EH (cell line): ENCODE measurements at regions not wholly inside any gene's neighbourhood (a gene's known extent, or its start where the extent isn't known, plus 50 kb on each side); places are given as distances from the start of the nearest gene placed in this dataset.

ENCODE experiments used
- DNase-seq: peaks from one replicate; pipeline ENCODE4 v3.0.0-alpha.2; 2015; ENCODE audit warnings: low read depth

DNA sequence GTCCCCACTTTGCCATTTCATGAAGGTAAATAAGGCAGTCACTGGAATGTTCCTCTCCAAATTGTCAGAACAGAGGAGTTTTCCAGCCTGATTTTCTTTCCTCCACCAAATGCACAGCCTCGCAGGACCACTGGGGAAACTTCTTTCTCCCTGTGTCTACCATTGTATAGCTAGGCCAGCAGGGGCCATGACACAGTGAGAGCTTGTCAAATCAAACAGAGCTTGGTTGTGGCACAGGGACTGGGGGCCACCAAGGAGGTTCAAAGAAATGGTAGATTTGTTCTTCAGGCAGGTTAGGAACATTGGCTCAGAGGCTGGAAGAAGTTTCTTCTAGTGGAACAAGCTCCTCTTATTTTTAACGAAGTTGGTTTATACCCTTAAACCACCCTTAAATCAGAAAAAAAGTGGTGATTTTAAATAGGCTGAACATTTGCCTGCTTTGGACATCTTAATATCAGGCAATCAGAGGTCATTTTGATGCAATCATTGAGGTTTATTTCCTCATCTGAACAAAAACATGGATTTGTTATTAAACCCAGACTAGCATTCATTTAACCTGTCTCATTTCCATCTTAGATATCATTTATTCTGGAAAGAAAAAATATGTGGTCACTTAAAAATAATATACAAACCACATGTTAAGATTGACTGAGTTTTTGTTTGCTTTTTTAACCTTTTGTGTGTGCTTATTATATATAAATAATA is 105.6 kb downstream of the GTPBP8 start:
- peak; percentile 55 for DNase-seq

DNA sequence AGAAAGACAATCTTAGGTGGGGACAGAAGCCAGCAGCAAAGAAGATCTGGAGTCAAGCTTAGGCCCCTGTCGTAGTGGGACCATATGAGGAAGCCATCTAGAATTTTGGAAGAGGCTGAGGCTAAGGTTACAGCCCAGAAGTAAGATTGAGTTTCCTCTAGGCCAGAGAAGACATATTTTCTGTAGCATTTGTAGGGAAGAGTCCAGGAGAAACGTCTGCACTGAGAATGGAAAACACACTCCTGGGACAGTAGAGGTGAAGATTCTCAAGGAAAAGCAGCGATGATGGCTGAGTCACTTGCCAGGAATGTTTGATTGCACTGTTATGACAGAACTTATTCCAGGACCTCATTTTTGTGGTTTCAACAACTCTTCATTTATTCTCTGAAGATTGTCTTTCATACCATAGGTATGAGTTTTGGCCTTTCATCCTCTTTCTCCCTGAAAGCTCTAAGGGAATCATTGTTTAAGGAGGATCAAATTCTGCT is 107.2 kb downstream of the GTPBP8 start:
- DNase-seq = peak; percentile 93

DNA sequence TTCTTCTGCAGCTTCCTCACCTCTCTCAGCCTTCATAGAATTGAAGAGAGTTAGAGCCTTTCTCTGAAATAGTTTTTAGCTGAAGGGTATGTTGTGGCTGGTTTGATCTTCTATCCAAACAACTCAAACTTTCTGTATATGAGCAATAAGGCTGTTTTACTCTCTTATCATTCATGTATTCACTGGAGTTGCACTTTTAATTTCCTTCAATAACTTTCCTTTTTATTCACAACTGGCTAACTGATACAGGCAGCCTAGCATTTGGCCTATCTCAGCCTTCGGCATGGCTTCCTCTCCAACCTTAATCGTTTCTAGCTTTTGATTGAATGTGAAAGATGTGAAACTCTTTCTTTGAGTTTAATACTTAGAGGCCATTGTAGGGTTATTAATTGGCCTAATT is 109.3 kb downstream of the GTPBP8 start:
- no peak for DNase-seq

DNA sequence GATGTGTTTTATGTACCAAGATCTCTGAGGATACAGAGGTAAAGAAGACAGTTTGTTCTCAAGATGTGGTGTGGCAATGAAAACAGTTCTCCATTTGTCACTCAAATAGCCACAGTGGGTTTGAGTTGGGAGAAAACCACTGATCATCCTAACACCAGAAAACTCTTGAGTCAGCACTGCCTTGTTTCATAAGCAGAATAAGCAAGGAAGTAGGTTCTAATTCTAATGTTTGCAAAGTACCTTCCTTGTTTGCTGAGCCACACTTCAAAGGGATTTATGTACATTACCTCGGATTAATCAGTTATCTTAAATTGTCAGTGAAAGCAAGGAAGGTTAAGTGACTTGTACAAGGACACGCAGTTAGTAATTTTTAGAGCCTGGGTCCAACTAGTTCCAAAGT is 107.8 kb upstream of the BOC start:
- DNase-seq = no peak

DNA sequence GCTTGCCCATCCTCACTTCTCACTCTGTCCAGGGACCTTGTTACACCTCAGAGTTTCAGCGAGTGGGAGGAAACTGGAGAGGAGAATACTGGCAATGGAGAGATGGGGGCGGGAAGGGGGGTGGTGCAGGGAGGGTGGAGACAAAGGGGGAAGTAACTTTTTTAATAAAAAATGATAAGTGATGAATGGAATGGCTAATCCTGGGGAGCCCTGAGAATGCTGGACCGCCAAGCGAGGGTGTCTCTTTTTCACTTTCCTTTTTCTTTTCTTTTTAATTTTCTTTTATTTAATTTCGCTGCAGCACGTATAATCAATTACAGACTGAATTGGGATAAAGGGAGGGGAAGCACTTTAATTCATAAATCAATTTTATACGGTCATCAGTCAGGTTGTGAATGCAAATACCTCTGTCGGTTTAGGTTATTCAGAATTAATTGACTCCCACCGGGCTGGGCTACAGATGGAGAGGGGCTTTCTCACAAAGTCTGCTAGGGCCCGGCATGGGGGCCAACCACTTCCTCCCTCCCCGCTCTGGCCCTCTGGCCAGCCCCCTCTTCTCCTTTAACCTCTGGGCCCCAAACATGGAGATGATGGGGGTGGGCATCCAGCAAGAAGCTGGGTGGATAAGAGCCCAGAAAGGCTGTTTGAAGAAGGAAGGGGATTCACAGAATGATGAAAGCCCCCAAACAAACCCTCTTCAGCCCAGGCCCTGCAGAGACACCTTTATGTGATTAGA is 106.8 kb upstream of the BOC start:
- no peak for DNase-seq

DNA sequence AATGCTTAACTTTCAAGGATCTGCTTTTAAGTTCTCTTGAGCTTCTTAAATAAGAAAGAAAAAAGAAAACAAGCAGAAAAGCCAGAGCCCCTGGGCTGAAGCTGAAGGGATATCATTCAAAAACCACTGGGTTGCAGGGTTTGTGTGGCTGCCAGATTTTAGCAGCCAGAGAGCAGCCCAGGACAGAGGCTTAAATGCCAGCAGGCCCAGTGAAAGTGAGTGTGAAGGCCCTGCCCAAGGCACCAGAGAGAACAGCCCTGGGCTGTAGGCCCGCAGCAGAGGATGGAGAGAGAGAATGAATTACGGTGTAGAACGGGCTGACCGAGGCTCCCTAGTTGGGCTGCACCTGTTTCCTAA is 106.3 kb upstream of the BOC start:
- DNase-seq = no peak

DNA sequence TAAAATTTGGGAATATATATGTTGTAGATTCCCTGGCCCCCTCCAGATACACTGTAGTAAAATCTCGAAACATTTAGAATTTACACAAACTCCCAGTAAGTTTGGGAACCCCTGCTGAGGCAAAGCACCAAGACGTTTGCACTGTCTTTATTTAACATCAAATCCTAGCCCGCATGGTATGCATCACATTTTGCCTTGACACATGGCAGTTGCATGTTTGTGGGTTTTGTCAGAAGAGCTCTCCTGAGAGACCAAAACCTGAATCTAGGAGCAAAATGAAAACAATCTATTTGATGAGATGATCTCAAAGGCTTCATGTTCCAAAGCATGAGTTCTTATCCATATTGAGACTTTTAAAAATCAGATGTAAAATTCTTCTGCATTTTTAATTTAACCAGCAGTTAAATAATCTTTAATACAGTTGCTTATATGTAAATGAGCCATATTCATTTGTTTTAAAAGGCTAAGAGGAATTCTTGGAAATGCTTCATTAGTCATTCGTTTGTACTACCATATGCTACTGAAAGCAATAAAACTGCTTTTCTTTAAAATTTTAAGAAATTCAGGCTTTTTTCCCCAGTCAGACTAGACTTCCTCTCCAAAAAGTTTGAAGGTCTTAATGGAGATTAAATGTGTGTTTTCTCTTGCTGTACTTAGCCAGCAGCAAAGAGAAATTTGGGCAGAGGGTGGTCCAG is 105.2 kb upstream of the BOC start:
- DNase-seq = peak; percentile 38

DNA sequence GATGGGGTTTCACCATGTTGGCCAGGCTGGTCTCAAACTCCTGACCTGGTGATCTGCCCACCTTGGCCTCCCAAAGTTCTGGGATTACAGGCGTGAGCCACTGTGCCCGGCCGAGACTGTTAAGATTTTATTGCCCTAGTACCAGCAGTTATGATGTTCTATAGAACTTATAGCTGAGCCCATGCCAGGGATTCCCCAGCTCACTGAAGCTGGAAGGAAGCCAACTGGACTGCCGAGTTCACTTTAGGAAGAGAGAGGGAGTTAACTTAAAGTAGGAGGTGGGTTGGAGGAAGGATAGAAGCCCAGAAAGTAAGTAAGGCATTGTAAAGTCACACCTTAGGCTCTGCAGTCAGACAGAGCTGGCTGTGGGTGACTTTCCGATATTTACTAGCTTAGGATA is 101.1 kb upstream of the BOC start:
- DNase-seq = peak; percentile 12

DNA sequence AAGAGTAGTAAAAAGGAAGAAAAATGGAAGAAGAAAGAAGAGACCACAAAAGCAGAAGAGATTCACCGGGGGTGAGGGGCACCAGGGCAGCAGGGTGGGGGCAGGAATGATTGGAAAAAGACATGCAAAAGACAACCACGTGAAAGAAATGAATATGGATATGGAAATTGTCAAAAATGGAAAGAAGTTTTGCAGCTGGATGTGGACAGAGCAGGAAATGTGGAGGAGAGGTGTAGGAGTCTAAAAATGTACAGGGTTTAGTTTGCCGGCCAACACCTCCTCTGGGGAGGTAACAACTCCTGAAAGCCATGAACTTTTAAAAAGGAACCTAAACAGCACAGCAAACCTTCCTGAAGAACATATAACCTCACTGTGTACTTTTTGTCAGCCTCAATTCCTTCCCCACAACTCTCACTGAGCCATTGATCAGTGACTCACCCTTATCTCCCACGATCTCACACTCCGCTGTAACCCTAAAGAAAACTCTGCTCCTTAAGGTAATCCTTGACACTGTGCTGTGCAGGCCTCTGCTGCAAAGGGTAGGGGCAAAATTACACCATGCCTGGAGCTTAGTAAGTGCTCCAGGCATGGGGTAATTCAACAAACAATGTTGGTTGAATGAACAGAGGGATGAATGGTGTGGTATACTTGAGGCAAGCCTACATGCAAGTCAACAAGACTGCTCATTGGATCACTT is 100.2 kb upstream of the BOC start:
- no peak for DNase-seq

DNA sequence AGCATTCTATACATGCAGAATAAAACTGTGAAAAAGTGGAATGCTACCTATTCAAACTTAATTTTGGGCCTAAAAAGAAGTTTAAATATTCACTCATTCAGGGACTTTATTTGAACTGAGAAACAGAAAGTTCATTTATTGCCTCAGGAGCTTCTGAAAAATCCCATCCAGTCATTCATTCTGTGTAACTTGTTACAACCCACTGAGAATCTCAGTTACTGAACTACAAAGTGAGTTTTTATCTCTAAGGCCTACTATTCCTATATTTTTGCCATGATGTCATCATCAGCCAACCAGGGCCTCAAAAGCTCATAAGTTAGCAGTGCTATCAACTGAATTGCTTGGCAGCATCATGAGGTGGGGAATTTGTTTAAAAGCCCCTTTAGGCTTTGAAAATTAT is 98.0 kb upstream of the BOC start:
- no peak for DNase-seq

DNA sequence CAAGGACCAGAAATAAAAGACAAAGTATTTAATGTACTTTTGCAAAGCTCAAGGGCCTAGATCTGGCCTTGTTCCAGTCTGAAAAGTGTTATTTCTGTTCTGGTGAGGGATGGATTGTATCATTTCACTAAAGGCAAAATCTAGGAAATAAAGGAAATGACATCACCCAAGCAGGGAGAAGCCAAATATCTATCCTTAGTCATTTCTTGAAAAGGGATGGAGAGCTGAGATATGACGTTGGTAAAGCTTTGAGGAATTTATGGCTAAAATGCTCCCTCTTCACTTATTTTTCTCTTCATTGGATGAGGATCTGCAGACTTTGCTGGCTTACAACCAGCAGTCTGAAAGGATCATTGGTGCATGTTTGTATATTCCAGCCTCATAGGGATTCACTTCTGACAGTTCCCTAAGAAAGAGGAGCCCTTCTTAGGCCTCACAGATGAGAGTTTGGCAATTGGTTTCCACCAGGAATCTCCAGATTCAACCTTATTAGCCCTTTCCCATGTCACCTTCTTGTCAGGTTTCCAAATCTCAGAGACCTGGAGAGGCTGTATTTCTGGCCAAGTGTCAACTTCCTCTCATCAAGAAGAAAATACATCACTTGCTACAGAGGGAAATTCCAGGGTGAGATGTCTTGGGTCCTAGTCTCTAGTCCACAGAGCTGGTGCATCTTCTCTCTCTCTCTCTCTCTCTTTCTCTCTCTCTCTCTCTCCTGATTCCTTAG is 93.7 kb upstream of the BOC start:
- peak; percentile 87 for DNase-seq

DNA sequence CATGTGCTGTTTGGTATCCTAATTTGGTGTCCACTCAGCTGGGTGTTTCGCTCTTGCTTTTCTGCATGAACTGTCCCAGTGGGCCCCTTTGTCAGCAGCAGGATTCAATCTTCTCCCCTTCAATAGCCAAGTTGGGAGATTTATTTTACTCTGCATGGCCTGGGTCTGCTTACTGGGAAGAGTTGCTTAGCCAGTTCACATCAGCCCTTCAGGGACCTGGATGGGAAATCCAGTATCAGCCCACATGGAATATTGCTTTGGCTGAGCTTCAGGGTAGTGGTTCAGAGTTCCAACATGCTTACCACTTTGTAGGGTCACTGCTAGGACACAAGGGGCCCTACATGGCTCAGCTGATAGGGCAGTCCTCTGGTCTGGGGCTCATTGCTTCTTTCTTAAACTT is 93.0 kb upstream of the BOC start:
- DNase-seq = no peak

DNA sequence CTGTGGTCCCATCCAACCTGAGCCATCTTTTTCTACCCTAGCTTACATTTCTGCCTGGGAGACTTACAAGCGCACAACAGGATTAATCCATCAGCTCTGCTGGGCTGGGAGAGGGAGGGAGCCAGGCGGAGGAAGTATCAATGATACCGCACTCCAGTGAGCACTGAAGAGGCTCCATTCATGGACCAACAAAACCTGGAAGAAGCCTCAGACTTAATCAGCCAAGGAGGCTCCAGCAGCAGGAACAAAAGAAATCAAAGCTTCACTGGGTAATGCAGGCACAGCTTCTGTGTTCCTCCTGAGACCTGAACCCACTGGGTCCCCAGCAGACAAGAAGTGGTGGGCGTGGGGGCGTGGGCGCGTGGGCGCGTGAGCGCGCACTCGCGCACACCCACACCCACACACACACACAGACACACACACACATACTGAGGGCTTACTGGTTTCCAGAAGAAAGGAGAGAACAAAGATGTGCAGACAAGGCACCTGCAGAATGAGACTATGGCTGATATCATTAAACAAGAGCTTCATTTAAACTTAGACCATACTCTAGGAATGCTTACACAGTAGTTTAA is 87.0 kb upstream of the BOC start:
- DNase-seq = no peak

DNA sequence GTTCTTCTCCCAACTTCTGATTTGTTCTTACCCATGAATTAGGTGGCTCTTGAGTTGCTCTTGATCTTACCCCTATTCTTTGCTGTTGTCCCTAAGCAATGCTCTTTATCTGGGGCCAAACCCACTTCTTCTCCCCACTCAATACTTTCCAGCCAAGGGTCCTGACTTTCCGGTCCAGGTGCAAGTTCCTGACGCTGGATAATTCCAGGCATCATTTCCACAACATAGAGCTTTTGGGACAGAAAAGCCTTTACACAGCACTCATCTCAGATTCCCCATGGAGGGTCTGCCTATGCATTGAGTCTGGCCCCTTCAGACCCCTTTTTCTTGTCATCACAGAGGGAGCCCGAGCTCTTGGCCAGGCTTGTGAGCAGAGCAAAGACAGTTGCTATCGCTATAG is 85.4 kb upstream of the BOC start:
- DNase-seq = no peak

DNA sequence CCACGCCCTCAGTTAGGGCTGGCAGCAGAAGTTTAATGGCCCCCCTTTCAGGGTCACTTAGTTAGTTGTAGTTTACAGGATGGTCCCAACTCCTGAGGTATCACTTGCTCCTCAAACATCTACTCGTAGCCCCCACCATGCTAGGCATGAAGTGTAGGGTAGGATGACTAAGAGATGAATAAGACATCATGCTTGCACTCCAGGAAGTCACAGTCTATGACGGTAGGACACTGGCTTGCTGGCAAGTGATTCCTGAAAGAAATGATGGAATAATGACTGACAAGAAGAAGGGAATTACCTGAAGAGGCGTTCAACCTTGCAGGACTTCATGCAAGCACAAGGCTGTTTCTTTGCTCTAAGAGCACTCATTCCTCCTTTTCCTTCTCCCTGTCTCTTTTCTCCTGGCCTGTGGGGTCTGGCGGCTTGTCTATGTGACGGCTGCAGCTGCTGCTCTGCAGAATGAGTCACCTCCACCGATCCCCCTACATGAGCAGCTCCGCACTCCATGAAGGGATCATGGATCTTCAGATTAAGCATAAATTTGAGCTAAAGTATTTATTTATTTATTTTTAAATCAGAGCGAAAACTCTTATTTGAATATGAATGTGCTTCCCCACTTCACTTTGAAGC is 82.9 kb upstream of the BOC start:
- DNase-seq = peak; percentile 30

DNA sequence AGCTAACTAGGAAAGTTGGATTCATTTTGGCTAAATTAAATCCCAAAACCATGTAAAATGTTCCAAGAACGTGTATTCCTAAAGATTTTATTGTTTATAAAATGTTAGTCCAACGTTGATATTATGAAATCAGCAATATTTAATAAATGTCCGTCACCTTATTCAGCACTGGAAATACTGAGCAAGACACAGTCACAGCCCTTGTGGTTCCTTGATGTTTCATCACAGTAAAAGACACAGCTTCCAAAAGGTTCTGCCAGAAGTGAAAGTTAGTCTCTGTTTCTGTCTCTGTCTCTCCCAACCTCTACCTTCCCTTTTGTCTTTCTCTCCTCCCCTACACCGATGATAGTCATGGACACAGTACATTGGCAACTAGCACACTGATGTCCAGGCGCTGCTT is 82.2 kb upstream of the BOC start:
- no peak for DNase-seq

DNA sequence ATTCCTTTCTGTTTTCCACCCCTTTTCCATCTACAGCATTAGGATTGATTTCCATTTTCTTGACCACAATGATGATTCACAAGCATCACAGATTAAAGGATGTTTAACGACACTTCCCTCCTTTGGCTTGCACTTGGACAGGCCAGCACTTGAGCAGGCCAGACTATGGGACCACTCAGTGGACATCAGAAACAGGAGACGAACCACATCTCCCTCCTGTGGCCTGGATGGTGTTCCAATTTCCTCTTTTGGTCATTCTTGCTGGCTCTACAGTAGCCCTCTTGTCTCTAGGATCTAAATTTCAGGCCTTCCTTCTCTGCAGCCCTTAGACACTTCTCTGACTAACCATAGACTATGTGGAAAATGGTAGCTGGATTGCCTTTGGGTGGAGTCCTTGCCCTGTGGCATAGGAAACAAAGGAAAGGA is 78.8 kb upstream of the BOC start:
- DNase-seq = peak; percentile 78

DNA sequence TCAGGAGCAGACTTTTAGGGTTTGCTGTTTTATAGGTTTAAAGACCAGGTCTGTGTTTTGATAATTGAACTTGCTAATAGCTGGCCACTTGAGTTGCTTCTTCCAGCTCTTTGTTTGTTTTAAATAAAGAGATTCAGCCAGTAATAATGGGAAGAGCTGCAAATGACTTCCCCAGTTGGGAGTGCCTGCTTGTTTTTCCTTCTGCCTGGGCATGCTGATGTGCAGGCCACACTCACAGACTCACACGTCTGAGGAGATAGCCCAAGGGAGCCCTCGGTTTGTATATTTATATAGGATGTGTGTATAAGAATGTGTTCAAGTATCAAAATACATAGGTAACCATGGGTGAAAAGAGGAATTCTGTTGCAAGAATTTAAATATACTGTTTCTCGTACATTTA is 78.2 kb upstream of the BOC start:
- DNase-seq = no peak

DNA sequence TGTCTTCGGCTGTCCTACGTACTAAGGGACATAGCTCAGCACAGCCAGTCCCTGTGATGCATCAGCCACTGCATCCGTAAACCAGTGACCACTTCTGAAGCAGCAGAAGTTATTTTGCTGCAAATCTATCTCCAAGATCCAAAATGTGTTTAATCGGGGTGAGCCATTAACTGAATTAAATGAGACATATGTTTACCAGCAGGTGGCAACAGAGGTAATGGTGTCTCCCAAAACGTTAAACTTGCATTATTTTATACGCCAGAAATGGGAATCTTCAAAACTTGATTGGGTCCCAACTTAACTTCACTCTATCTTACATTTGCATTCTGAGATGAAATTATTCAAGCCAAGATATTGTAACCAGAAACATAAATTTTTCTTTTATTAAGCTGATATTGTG is 75.3 kb upstream of the BOC start:
- peak; percentile 41 for DNase-seq

DNA sequence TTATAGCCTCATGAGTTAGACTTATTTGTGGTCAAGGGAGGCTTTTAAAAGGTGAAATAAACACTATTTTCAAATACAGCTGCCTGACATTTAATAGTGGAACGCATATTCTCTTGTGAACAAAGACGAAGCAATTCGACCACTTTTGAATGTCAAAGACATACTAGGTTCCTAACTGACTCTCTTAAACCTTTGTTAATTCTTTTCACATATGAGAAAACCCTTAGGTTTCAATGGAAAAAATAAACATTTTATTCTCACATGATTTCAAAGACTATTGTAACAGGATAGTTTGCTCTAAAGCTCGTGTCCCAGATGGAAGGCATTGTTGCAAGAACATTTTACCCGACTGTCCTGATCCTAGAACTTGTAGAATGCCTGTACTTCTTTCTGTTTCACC is 74.8 kb upstream of the BOC start:
- no peak for DNase-seq
